ENCODE measurements at regions not wholly inside any gene's neighbourhood (a gene's known extent, or its start where the extent isn't known, plus 50 kb on each side); places are given as distances from the start of the nearest gene placed in this dataset.

- no peak for DNase-seq (ENCODE audit: low read depth, low spot score)
- POLR2A ChIA-PET = no interaction called here
- no peak for TF ChIP-seq CTCF (IDR thresholded peaks at IDR 0.05; ENCODE audit: insufficient read depth, low read length, missing control alignments)
- H3K4me3 ChIP-seq (ENCODE audit: low read depth, low read length) = no peak overlapping the region
- CTCF ChIA-PET = no interaction called here
Observed at GRCh38 chr2:193778293-193778692, 1583.6 kb upstream of the TMEFF2 start.

GRCh38 chr2:193776988-193777387 lies 1582.3 kb upstream of the TMEFF2 start:
- no peak overlapping the region for H3K4me3 ChIP-seq (ENCODE audit: low read depth, low read length)
- POLR2A ChIA-PET = no interaction called here
- DNase-seq (ENCODE audit: low read depth, low spot score) = no peak
- CTCF ChIA-PET = no interaction called here
- TF ChIP-seq CTCF (IDR thresholded peaks at IDR 0.05; ENCODE audit: insufficient read depth, low read length, missing control alignments) = no peak

GRCh38 chr2:193774166-193774565 lies 1579.4 kb upstream of the TMEFF2 start:
- no peak overlapping the region for H3K4me3 ChIP-seq (ENCODE audit: low read depth, low read length)
- DNase-seq (ENCODE audit: low read depth, low spot score) = no peak
- CTCF ChIA-PET = no interaction called here
- POLR2A ChIA-PET = no interaction called here
- no peak for TF ChIP-seq CTCF (IDR thresholded peaks at IDR 0.05; ENCODE audit: insufficient read depth, low read length, missing control alignments)

- ChIA-PET POLR2A (no interaction called here), CTCF (no interaction called here)
- no peak overlapping the region for H3K4me3 ChIP-seq (ENCODE audit: low read depth, low read length)
- no peak for DNase-seq (ENCODE audit: low read depth, low spot score)
- TF ChIP-seq CTCF (IDR thresholded peaks at IDR 0.05; ENCODE audit: insufficient read depth, low read length, missing control alignments) = no peak
Observed at GRCh38 chr2:193751299-193751698, 1556.6 kb upstream of the TMEFF2 start.

GRCh38 chr2:193749485-193749884 lies 1554.8 kb upstream of the TMEFF2 start:
- ChIA-PET POLR2A (no interaction called here), CTCF (no interaction called here)
- DNase-seq (ENCODE audit: low read depth, low spot score) = no peak
- no peak for TF ChIP-seq CTCF (IDR thresholded peaks at IDR 0.05; ENCODE audit: insufficient read depth, low read length, missing control alignments)
- no peak overlapping the region for H3K4me3 ChIP-seq (ENCODE audit: low read depth, low read length)

- ChIA-PET POLR2A (no interaction called here), CTCF (no interaction called here)
- no peak for DNase-seq (ENCODE audit: low read depth, low spot score)
- no peak for TF ChIP-seq CTCF (IDR thresholded peaks at IDR 0.05; ENCODE audit: insufficient read depth, low read length, missing control alignments)
- no peak overlapping the region for H3K4me3 ChIP-seq (ENCODE audit: low read depth, low read length)
Observed at GRCh38 chr2:193743089-193743488, 1548.4 kb upstream of the TMEFF2 start.

All from AG04449 (cell line).